ENCODE measurements at regions not wholly inside any gene's neighbourhood (a gene's known extent, or its start where the extent isn't known, plus 50 kb on each side); places are given as distances from the start of the nearest gene placed in this dataset.
A peak's percentile ranks its signal among the peaks of the same experiment; 100 is the strongest.

- peak; percentile 8 for DNase-seq
Measured at GRCh38 chr15:100735129-100736053, 133.0 kb downstream of the ASB7 start.

- DNase-seq, result peak; percentile 74
Measured at GRCh38 chr15:100737214-100737613, 134.8 kb downstream of the ASB7 start.

DNA sequence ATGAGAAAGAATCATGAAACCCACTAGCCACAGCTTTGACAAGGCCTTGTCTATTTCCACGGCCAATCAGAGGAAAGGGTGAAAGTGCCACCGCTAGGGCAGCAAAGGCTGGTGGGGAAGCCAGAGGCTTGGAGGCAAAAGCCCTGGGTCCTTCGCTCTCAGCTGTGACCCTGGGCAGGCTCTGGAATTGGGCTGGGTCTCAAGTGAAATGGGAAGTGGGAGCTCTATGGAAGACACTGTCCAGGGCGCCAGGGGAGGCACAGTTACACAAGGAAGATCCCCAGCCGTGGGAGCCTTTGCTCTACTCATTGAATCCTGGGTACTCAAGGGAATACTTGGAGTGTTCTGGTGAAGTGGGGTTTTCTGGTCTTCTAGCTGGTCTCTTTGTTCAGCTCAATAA is 136.2 kb downstream of the ASB7 start:
- DNase-seq, result no peak

DNA sequence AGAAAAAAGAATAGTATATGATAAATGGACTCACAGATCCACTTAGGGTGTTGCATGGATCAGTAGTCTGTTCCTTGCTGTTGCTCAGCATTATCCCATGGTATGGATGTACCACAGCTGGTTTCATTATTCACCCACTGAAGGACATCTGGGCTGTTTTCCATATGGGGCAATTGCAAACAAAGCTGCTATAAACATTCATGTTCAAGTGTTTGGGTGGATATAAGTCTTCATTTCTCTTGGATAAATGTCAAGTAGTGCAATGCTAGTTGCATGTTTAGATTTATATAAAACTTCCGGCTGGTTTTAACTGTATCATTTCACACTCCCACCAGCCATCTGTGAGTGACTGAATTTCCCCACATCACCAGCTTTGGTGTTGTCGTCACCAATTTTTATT is 137.7 kb downstream of the ASB7 start:
- DNase-seq, result no peak

DNA sequence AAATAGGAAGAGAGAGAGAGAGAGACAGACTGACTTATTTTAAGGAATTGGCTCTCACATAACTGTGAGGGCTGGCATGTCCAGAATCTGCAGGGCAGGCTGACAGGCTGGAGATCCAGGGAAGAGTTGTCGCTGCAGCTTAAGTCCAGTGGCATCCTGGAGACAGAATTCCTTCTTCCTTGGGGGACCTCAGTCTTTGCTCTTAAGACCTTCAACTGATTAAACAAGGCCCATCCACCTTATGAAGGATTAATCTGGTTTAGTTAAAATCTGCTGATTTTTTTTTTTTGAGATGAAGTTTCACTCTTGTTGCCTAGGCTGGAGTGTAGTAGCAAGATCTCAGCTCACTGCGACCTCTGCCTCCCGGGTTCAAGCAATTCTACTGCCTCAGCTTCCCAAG is 128.0 kb upstream of the ALDH1A3 start:
- no peak for DNase-seq

- no peak for DNase-seq
Measured at GRCh38 chr15:100753503-100753902, 126.1 kb upstream of the ALDH1A3 start.

DNA sequence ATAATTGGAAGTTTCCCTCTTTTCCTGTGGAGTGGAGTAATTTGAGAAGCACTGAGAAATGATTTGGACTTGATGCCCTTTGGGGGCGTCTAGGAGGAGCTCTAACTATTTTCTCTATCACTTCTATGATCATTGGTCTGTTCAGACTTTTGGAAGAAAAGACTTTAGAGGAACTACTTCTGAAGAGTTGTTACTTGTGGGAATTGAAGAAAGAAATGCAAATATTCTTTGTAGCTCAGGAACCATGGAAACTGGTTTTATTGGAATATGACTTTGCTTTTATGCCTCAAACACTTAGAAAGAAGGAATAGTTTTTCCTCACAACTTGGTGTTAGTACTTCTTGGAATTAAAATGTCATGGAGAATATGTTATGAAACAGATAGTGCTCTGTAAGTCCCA is 122.0 kb upstream of the ALDH1A3 start:
- DNase-seq, result no peak

GRCh38 chr15:100758555-100758954 is 121.1 kb upstream of the ALDH1A3 start:
- no peak for DNase-seq

DNA sequence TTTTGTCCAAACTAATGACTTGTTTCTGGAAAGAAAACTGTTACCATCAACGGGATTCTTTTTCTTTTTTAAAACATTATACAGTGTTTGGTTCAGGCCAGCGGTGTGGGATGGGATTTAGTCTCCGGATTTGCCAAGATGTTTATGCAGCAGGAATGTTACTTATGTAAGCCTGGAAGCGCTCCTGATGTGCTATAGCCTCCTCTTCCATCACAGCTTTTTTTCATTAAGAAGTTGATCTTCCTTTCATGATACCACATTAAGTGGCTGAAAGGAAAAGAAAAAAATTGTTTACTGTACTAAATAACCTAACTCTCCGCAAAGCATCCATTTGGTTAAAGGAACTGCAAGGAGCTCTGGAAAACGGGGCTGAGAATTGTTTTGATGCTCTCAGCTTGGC is 120.5 kb upstream of the ALDH1A3 start:
- peak; percentile 88 for DNase-seq

- DNase-seq, result peak; percentile 46
Measured at GRCh38 chr15:100759698-100760356, 119.8 kb upstream of the ALDH1A3 start.

- no peak for DNase-seq
Measured at GRCh38 chr15:100760357-100760903, 119.2 kb upstream of the ALDH1A3 start.

- peak; percentile 50 for DNase-seq
Measured at GRCh38 chr15:100761290-100761935, 118.2 kb upstream of the ALDH1A3 start.

DNA sequence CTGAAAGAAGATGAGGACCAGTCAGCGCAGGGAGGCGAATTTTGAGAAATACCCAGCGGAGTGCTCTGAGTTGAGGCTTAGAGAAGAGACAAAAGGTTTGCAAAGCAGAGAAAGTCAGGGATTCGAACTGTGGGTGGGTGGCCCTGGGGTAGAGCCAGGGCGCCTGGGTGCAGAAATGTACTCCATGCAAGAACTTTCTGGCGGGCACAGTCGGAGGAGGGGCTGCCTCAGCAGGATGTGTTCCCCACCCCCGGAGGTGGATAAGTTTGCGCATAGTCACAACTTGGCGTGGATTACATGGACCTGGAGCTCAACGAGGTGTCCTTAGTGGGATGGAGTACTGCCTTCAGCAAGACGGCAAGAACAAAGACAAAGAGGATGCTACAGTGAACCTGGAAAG is 117.3 kb upstream of the ALDH1A3 start:
- DNase-seq, result no peak

DNA sequence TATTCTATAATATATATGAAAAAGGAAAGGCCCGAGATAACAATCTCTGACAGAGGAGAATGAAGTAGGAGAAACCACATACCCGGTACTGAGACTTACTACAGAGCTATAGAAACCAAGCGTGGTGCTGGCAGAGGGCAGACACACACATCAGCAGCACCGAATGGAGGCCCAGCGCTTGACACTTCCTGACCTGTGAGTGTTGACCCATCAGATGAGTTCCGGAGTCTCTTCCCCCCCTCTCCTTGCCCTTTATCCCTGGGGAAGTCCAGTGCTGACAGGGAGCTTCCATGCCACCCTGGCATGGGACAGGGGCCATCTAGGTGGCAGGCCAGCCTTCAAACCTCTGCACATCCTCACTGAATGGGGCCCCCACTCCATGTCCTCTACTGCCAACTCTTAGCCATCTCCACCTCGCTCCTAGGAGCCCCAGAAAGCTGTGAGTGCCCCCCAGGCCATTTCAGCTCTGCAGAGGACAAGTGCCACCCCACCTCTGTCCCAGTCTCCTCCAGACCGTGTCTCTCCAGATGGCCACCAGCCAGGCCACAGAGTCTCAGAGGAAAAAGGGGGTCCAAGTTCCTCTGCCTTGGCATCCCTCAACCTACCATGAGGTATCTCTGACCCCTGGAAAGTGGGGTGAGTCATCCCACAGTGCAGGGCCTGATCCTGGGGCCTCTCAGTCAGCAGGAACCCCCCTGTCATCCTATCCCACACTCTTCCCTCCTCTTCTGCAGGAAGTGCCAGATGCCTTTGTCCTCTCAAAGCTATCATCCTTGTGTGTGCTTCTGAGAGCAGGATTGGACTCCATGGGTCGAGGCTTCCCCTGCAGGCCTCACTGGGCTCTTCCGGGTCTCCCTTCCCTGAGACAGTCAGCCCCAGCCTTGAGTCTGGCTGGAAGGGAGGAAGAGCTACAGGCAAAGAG is 116.5 kb upstream of the ALDH1A3 start:
- no peak for DNase-seq

- no peak for DNase-seq
Measured at GRCh38 chr15:100763835-100764750, 115.5 kb upstream of the ALDH1A3 start.

DNA sequence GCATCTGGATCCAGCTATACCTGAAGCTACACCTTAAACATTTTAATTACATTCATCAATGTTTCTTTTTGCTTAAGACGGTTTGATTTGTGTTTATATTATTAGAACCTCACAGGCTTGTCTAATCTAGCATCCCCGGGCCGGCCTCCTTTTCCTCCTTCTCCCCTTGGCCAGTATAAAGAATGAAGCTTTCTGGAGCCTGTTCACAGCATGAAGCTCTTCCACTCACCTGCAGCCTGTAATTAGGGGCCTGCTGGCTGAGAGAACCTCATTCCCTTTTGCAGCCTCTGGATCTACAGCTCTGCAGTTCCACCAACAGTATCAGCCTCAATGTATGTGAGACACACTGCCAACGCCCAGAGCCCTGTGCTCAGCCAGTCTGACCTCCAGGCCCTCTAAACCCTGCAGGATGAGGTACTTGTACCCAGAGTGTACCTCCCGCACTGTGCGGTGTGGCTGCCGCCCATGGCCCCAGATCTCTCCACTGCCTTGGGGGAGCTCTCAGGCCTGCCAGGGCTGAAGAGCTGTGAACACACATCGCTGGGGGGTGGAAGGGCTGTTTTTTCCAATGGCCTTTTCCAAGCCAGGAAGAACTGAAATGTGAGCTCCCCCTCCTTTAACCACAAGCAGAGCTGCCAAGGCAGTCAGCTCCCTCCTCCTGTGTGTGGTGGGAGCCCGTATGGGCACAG is 114.7 kb upstream of the ALDH1A3 start:
- peak; percentile 89 for DNase-seq

- peak; percentile 24 for DNase-seq
Measured at GRCh38 chr15:100765467-100766241, 114.0 kb upstream of the ALDH1A3 start.

DNA sequence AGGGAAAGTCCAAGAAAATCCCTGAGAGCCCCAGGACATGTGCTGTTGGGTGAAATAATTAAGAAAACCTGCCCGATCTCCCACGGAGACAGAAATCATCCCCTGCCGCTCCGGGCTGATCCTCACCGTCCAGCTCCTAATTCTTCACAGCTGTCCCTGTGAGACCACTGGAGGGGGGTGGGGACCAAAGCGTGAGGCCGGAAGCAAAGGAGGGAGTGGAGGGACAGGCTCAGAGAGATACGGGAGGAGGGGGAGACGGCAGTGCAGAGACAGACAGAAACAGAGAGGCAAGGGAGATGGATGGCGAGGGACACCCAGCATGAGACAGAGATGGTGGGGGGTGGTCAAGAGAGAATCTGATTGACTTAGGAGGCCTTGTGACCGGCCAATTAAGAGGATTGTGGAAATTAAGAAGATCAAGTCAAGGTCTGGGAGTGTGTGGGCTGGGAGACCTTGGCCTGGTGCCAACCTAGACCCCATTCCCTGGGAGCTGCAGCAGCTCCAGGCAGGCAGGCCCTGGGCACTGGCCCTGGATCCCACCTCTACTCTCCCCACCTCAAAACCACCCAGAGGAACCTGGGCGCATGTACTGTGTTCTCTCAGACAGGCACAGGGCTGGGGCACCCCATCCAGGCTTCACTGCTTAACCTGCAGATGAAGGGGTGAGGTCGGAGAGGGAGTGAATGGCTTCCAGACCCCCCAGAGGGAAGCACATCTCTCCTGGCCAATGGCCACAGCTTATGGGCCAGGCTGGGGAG is 113.2 kb upstream of the ALDH1A3 start:
- peak; percentile 64 for DNase-seq
